PC-9 (cell line): ENCODE measurements at regions not wholly inside any gene's neighbourhood (a gene's known extent, or its start where the extent isn't known, plus 50 kb on each side); places are given as distances from the start of the nearest gene placed in this dataset.

ENCODE experiments used
- BruUV-seq: library from RNA; stranded (reverse); fragments of 400-500 nt; replicated peaks from 2 replicates; lab custom pipeline; 2021; lab: Mats Ljungman, UMichigan
- CTCF ChIA-PET: fragments of 300-600 bp; sonication (Branson Sonifier 250); formaldehyde crosslinking; loops from one replicate; lab custom pipeline; 2022; ENCODE audit warnings: antibody characterized with exemption; lab: Charles Lee
- POLR2A ChIA-PET: fragments of 300-600 bp; sonication (Branson Sonifier 250); formaldehyde crosslinking; loops from one replicate; lab custom pipeline; 2022; ENCODE audit warnings: antibody characterized with exemption; ENCODE audit not compliant: unreplicated experiment; lab: Charles Lee
- DNase-seq, 2 experiments: peaks; one replicate each; pipeline versions ENCODE4 v3.0.0 to v3.0.0-alpha.2; 2015 to 2022; ENCODE audit warnings: mixed read lengths in 1 of 2
- H2AFZ ChIP-seq: fragments of 200-600 bp; sonication (generic); 2 replicates; pipeline ENCODE4 v1.8.1; 2017; ENCODE audit warnings: antibody characterized with exemption
- H3F3A ChIP-seq: fragments of 200-600 bp; sonication (generic); 2 replicates; pipeline ENCODE4 v1.8.1; 2017; ENCODE audit warnings: antibody characterized with exemption, mild to moderate bottlenecking, low read depth; ENCODE audit not compliant: insufficient read depth
- H3K27ac ChIP-seq: fragments of 200-600 bp; sonication (generic); 2 replicates; pipeline ENCODE4 v1.6.1; 2016; ENCODE audit warnings: mixed run types
- H3K27me3 ChIP-seq: fragments of 200-600 bp; sonication (generic); 2 replicates; pipeline ENCODE4 v1.6.1; 2016; ENCODE audit warnings: low read depth, mixed run types; ENCODE audit not compliant: insufficient read depth
- H3K36me3 ChIP-seq: fragments of 200-600 bp; sonication (generic); 2 replicates; pipeline ENCODE4 v1.6.1; 2016; ENCODE audit warnings: low read depth, mixed run types
- H3K4me1 ChIP-seq: fragments of 200-600 bp; sonication (generic); replicated peaks from 2 replicates; pipeline ENCODE4 v1.6.1; 2016; ENCODE audit warnings: mixed run types; ENCODE audit not compliant: insufficient read depth
- H3K4me2 ChIP-seq: fragments of 200-600 bp; sonication (generic); 2 replicates; pipeline ENCODE4 v1.6.1; 2017; ENCODE audit warnings: mixed run types
- H3K4me3 ChIP-seq: fragments of 200-600 bp; sonication (generic); 2 replicates; pipeline ENCODE4 v1.6.1; 2016; ENCODE audit warnings: mixed run types
- H3K79me2 ChIP-seq: fragments of 200-600 bp; sonication (generic); 2 replicates; pipeline ENCODE4 v1.6.1; 2017; ENCODE audit warnings: low read depth, mixed run types
- H3K9me2 ChIP-seq: fragments of 200-600 bp; sonication (generic); 2 replicates; pipeline ENCODE4 v1.8.1; 2017; ENCODE audit warnings: mild to moderate bottlenecking; ENCODE audit not compliant: insufficient read depth
- H3K9me3 ChIP-seq: fragments of 200-600 bp; sonication (generic); 2 replicates; pipeline ENCODE4 v1.8.1; 2016; ENCODE audit warnings: low read depth; ENCODE audit not compliant: insufficient read depth
- H4K20me1 ChIP-seq: fragments of 200-600 bp; sonication (generic); 2 replicates; pipeline ENCODE4 v1.8.1; 2017; ENCODE audit not compliant: insufficient read depth
- CTCF ChIP-seq: fragments of 200-600 bp; sonication (generic); conservative IDR thresholded peaks from 2 replicates; pipeline ENCODE4 v1.6.1; 2017; ENCODE audit warnings: mixed run types, antibody characterized with exemption, mild to moderate bottlenecking, moderate library complexity
- EZH2 ChIP-seq: fragments of 200-600 bp; sonication (generic); IDR thresholded peaks from 2 replicates; pipeline ENCODE4 v1.8.0; 2017; ENCODE audit warnings: antibody characterized with exemption, low read depth
- intact Hi-C: fragments of 100-400 bp; cut with micrococcal nuclease; formaldehyde crosslinking; loops from one replicate; pipeline ENCODE4 v1.10.0; 2022; ENCODE audit not compliant: unreplicated experiment

DNA sequence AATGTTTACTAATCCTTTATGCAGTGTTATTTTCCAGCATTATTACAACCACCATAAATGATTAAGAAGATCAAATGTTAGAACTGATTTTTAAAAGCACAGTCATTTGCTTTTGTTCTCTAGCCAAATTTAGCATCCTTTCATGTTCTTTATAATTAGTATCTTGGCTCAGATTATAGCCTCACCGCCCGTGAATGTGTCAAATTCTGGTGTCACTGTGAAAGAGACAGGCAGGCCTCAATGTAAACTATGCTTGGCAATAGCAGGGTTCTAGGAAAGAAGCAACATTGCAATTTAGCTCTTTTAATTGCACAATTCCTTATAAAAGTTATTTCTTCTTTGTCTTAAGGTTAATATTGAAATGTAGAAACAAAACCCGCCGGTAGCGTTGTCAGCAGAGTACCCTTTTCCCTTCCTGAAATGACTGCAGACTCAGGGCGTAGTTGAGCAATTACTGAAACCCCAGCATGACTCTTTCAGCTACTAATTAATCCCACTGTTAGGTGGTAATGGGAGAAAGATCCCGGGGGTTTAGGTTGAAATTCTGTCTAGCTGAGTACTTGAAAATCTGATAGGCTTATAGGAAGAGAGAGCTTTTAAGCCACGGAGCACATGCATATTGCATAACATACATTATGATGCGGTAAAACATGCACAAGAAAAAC lies 1600.5 kb upstream of the SEL1L start:
- H3K9me3 ChIP-seq = no peaks in the 10 kb centered on the region
- H3K27me3 ChIP-seq = no peaks in the 10 kb centered on the region
- ChIA-PET POLR2A (no interaction called here), CTCF (no interaction called here)
- H3K4me1 ChIP-seq = no peaks in the 10 kb centered on the region
- H3K79me2 ChIP-seq = no peaks in the 10 kb centered on the region
- no peak overlapping the region for H3K4me2 ChIP-seq
- H3K9me2 ChIP-seq = no peaks in the 10 kb centered on the region
- TF ChIP-seq EZH2 = no peak
- no peak for TF ChIP-seq CTCF
- no peak overlapping the region for H2AFZ ChIP-seq
- H3F3A ChIP-seq = no peaks in the 10 kb centered on the region
- H3K4me3 ChIP-seq = no peak overlapping the region
- no peaks in the 10 kb centered on the region for H3K36me3 ChIP-seq
- H4K20me1 ChIP-seq = no peaks in the 10 kb centered on the region
- no peak for DNase-seq
- intact Hi-C loops = no loop called here
- BruUV-seq = no TSS peak
- H3K27ac ChIP-seq = no peak overlapping the region

GRCh38 chr14:83140756-83141155 lies 1607.1 kb upstream of the SEL1L start:
- POLR2A ChIA-PET = no interaction called here
- no peaks in the 10 kb centered on the region for H3K79me2 ChIP-seq

GRCh38 chr14:83147006-83147405 lies 1613.4 kb upstream of the SEL1L start:
- DNase-seq = no peak
- H3F3A ChIP-seq = no peaks in the 10 kb centered on the region
- H3K27me3 ChIP-seq = no peaks in the 10 kb centered on the region
- TF ChIP-seq EZH2 = no peak
- no peak for TF ChIP-seq CTCF
- H3K79me2 ChIP-seq = no peaks in the 10 kb centered on the region
- H3K36me3 ChIP-seq = no peaks in the 10 kb centered on the region
- H3K4me1 ChIP-seq = no peaks in the 10 kb centered on the region
- ChIA-PET CTCF (no interaction called here), POLR2A (no interaction called here)
- H3K4me3 ChIP-seq = no peak overlapping the region
- intact Hi-C loops = no loop called here
- BruUV-seq = no TSS peak
- H4K20me1 ChIP-seq = no peaks in the 10 kb centered on the region
- no peak overlapping the region for H2AFZ ChIP-seq
- no peaks in the 10 kb centered on the region for H3K9me2 ChIP-seq
- H3K4me2 ChIP-seq = no peak overlapping the region
- H3K9me3 ChIP-seq = no peaks in the 10 kb centered on the region
- H3K27ac ChIP-seq = no peak overlapping the region

More at GRCh38 chr14:83140756-83141155, 1607.1 kb upstream of the SEL1L start:
- H3K27ac ChIP-seq = no peak overlapping the region
- no peak overlapping the region for H3K4me3 ChIP-seq
- H3K4me1 ChIP-seq = no peaks in the 10 kb centered on the region
- H3K36me3 ChIP-seq = no peaks in the 10 kb centered on the region
- no peaks in the 10 kb centered on the region for H3F3A ChIP-seq
- H4K20me1 ChIP-seq = no peaks in the 10 kb centered on the region
- no peak overlapping the region for H2AFZ ChIP-seq
- no peak overlapping the region for H3K4me2 ChIP-seq
- no peak for DNase-seq
- TF ChIP-seq EZH2 (no peak), CTCF (no peak)
- no peaks in the 10 kb centered on the region for H3K9me3 ChIP-seq
- no peaks in the 10 kb centered on the region for H3K9me2 ChIP-seq
- no TSS peak for BruUV-seq
- CTCF ChIA-PET = no interaction called here
- intact Hi-C loops = no loop called here
- H3K27me3 ChIP-seq = no peaks in the 10 kb centered on the region
